A673 (cell line): ENCODE measurements at regions not wholly inside any gene's neighbourhood (a gene's known extent, or its start where the extent isn't known, plus 50 kb on each side); places are given as distances from the start of the nearest gene placed in this dataset.
A peak's percentile ranks its signal among the peaks of the same experiment; 100 is the strongest.

Experiments
- BruUV-seq: library from RNA; stranded (reverse); fragments of 400-500 nt; replicated peaks from 2 replicates; lab custom pipeline; 2021; lab: Mats Ljungman, UMichigan
- CTCF ChIA-PET: fragments of 300-600 bp; sonication (Branson Sonifier 250); formaldehyde crosslinking; loops from one replicate; lab custom pipeline; 2022; ENCODE audit warnings: antibody characterized with exemption; lab: Charles Lee
- POLR2A ChIA-PET: fragments of 300-600 bp; sonication (Branson Sonifier 250); formaldehyde crosslinking; loops from one replicate; lab custom pipeline; 2022; ENCODE audit warnings: antibody characterized with exemption; ENCODE audit not compliant: low non-redundant PET; lab: Charles Lee
- DNase-seq: peaks from one replicate; pipeline ENCODE4 v3.0.0-alpha.2; 2015; ENCODE audit warnings: low spot score
- H3K27ac ChIP-seq: fragments of 200-600 bp; sonication (generic); 2 replicates; pipeline ENCODE4 v1.5.1; 2016; ENCODE audit warnings: mixed run types, low read depth, mild to moderate bottlenecking, mixed read lengths, antibody characterized with exemption, low read length; ENCODE audit not compliant: poor library complexity, severe bottlenecking
- H3K27me3 ChIP-seq: fragments of 200-600 bp; sonication (generic); replicated peaks from 2 replicates; pipeline ENCODE4 v1.6.1; 2017; ENCODE audit warnings: mixed run types, low read depth, mild to moderate bottlenecking, mixed read lengths, antibody characterized with exemption, low read length; ENCODE audit not compliant: insufficient read depth, poor library complexity
- H3K36me3 ChIP-seq: fragments of 200-600 bp; sonication (generic); 2 replicates; pipeline ENCODE4 v1.6.1; 2016; ENCODE audit warnings: mixed run types, mild to moderate bottlenecking, mixed read lengths, antibody characterized with exemption, low read length; ENCODE audit not compliant: insufficient read depth, poor library complexity, severe bottlenecking
- H3K4me1 ChIP-seq: fragments of 200-600 bp; sonication (generic); 2 replicates; pipeline ENCODE4 v1.6.1; 2017; ENCODE audit warnings: mixed run types, mild to moderate bottlenecking, mixed read lengths, antibody characterized with exemption, low read length; ENCODE audit not compliant: insufficient read depth, poor library complexity, severe bottlenecking
- H3K4me3 ChIP-seq: fragments of 200-600 bp; sonication (generic); 2 replicates; pipeline ENCODE4 v1.5.1; 2016; ENCODE audit warnings: low read depth, mixed run types, mild to moderate bottlenecking, mixed read lengths, low read length; ENCODE audit not compliant: poor library complexity, severe bottlenecking
- H3K9me3 ChIP-seq: fragments of 200-600 bp; sonication (generic); 2 replicates; pipeline ENCODE4 v1.6.1; 2016; ENCODE audit warnings: mixed run types, low read depth, mild to moderate bottlenecking, mixed read lengths, antibody characterized with exemption, low read length; ENCODE audit not compliant: poor library complexity, severe bottlenecking
- EZH2 ChIP-seq: fragments of 200-600 bp; sonication (generic); IDR thresholded peaks from 2 replicates; pipeline ENCODE4 v1.6.1; 2017; ENCODE audit warnings: borderline replicate concordance, low read depth, mild to moderate bottlenecking, mixed read lengths, antibody characterized with exemption, low read length; ENCODE audit not compliant: poor library complexity, severe bottlenecking
- intact Hi-C: fragments of 100-400 bp; cut with micrococcal nuclease; formaldehyde crosslinking; loops from one replicate; pipeline ENCODE4 v1.10.0; 2022; ENCODE audit not compliant: unreplicated experiment
- TF ChIP-seq, protein P1 (sequence below): fragments of 300-800, 200-600 bp; sonication (generic); conservative IDR thresholded peaks from 2 replicates; pipeline ENCODE4 v1.5.1; 2017; ENCODE audit warnings: low read depth, mild to moderate bottlenecking, antibody characterized with exemption, low read length, moderate library complexity, mixed read lengths

- Histone ChIP-seq H3K27ac (no peak overlapping the region), H3K4me3 (no peak overlapping the region), H3K9me3 (no peaks in the 10 kb centered on the region), H3K36me3 (no peaks in the 10 kb centered on the region), H3K4me1 (no peaks in the 10 kb centered on the region), H3K27me3 (no peaks in the 10 kb centered on the region)
- BruUV-seq = no TSS peak
- TF ChIP-seq, protein P1, sequence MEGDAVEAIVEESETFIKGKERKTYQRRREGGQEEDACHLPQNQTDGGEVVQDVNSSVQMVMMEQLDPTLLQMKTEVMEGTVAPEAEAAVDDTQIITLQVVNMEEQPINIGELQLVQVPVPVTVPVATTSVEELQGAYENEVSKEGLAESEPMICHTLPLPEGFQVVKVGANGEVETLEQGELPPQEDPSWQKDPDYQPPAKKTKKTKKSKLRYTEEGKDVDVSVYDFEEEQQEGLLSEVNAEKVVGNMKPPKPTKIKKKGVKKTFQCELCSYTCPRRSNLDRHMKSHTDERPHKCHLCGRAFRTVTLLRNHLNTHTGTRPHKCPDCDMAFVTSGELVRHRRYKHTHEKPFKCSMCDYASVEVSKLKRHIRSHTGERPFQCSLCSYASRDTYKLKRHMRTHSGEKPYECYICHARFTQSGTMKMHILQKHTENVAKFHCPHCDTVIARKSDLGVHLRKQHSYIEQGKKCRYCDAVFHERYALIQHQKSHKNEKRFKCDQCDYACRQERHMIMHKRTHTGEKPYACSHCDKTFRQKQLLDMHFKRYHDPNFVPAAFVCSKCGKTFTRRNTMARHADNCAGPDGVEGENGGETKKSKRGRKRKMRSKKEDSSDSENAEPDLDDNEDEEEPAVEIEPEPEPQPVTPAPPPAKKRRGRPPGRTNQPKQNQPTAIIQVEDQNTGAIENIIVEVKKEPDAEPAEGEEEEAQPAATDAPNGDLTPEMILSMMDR = no peak
- no peak for TF ChIP-seq EZH2
- intact Hi-C loops = no loop called here
- POLR2A ChIA-PET = no interaction called here
- DNase-seq = no peak
- CTCF ChIA-PET = no interaction called here
Measured at GRCh38 chr13:81659984-81660383, 1319.1 kb upstream of the SPRY2 start.

- Histone ChIP-seq H3K9me3 (no peaks in the 10 kb centered on the region), H3K27ac (no peak overlapping the region), H3K36me3 (no peaks in the 10 kb centered on the region), H3K27me3 (no peaks in the 10 kb centered on the region), H3K4me3 (no peak overlapping the region), H3K4me1 (no peaks in the 10 kb centered on the region)
- DNase-seq = no peak
- BruUV-seq = no TSS peak
- TF ChIP-seq, protein P1 = no peak
- TF ChIP-seq EZH2 = no peak
- intact Hi-C loops = no loop called here
- ChIA-PET CTCF (no interaction called here), POLR2A (no interaction called here)
Measured at GRCh38 chr13:81658598-81659370, 1317.9 kb upstream of the SPRY2 start.

- BruUV-seq = no TSS peak
- intact Hi-C loops = loop anchor here (2.0 to 10.0 kb wide), 2 partner anchors 145 to 233 kb away; no protein-coding TSS in a partner anchor
- ChIA-PET CTCF (interaction anchor here (1.3 kb wide), 1 partner anchor 347 kb away, joined by 3 read pairs; no protein-coding TSS in a partner anchor), POLR2A (no interaction called here)
- no peak for TF ChIP-seq EZH2
- TF ChIP-seq, protein P1 = peak; percentile 69
- no peak overlapping the region for H3K4me3 ChIP-seq
- H3K9me3 ChIP-seq = no peaks in the 10 kb centered on the region
- DNase-seq = peak; percentile 51
- no peaks in the 10 kb centered on the region for H3K36me3 ChIP-seq
- no peaks in the 10 kb centered on the region for H3K27me3 ChIP-seq
- H3K27ac ChIP-seq = no peak overlapping the region
- no peaks in the 10 kb centered on the region for H3K4me1 ChIP-seq
Measured at GRCh38 chr13:81639984-81640582, 1299.2 kb upstream of the SPRY2 start.
